ENCODE measurements at regions not wholly inside any gene's neighbourhood (a gene's known extent, or its start where the extent isn't known, plus 50 kb on each side); places are given as distances from the start of the nearest gene placed in this dataset.
"Not testable (repeated sequence)": the region's sequence is repeated elsewhere in the genome, so short reads cannot be mapped to it uniquely, and the experiment has no call there.

DNA sequence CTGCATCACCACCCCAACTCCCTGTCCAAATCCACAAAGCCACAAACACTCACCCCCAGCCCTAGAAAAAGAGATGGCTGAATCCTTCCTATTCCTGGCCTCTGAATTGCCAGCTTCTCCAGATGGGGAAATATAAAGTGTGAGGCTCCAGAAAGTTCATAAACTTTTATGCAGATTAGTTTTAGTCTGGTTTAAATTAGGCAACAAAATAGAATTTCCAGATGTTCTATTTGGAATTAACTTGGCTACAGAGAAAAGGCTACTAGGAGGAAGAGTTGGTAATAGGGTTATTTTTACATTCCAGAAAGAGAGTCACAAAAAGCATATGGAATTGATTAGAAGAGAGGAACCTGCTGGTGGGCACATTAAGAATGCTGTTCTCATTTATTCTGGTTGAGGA, 56.0 kb downstream of the EN1 start:
- in situ Hi-C loops (cut with MboI; ENCODE audit: low sequenced_read_pairs) = no loop called here

GRCh38 chr2:118786746-118787145, 60.7 kb downstream of the EN1 start:
- in situ Hi-C loops (cut with MboI; ENCODE audit: low sequenced_read_pairs) = no loop called here

DNA sequence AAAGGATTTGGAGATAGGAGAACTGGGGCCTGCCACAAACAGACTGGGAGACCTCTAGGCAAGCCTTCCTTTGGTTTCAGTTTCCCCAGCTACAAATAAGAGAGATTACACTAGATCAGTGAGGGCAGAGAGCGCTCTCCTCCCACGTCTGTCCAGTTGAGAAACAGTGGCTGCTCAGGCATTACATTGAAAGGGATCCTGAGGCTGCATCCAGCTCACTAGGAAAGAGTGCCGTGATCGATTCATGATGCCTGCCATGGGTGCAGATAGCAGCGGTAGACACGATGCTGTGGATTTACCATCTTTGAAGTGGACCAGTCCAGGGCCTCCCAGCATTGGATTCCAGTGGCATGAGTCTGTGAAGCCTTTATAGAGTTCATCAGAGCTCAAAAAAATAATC, 62.6 kb downstream of the EN1 start:
- in situ Hi-C loops (cut with MboI; ENCODE audit: low sequenced_read_pairs) = no loop called here

GRCh38 chr2:118779362-118779761, 68.1 kb downstream of the EN1 start:
- in situ Hi-C loops (cut with MboI; ENCODE audit: low sequenced_read_pairs) = no loop called here

GRCh38 chr2:118774458-118775133, 72.9 kb downstream of the EN1 start:
- in situ Hi-C loops (cut with MboI; ENCODE audit: low sequenced_read_pairs) = no loop called here

GRCh38 chr2:118773826-118774225, 73.6 kb downstream of the EN1 start:
- in situ Hi-C loops (cut with MboI; ENCODE audit: low sequenced_read_pairs) = no loop called here

- in situ Hi-C loops (cut with MboI; ENCODE audit: low sequenced_read_pairs) = no loop called here
These were observed 74.8 kb downstream of the EN1 start for GRCh38 chr2:118772487-118773200.

DNA sequence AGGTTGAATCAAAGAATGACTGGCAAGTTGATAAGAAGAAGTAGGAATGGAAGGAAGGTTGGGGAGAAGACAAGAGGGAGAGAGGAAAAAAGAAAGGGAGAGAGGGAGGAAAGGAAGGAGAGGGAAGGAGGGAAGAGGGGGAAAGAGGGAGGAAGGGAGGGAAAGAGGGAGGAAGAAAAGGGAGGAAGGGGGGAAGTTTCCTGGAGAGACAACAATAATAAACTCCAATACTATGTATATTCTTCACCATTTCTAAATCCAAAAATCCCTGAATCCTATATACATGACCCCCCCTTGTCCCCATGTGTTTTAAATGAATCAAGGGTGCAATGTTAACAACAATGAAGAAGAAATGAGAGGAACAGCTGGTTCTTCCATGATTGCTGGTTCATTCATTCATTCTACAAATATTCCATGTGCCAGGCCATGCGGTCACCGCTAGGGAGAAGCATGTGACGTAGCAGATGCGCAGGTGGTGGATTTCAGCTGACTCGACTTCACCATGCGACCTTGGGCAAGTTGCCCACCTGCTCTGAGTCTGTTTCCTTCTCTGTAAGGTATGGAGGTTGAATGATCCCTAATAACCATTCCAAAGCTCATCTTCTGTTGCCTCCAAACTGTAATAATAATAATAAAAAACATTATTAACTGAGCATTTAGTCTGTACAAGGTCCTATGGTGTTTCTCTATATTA, 77.6 kb downstream of the EN1 start:
- in situ Hi-C loops (cut with MboI; ENCODE audit: low sequenced_read_pairs) = no loop called here

DNA sequence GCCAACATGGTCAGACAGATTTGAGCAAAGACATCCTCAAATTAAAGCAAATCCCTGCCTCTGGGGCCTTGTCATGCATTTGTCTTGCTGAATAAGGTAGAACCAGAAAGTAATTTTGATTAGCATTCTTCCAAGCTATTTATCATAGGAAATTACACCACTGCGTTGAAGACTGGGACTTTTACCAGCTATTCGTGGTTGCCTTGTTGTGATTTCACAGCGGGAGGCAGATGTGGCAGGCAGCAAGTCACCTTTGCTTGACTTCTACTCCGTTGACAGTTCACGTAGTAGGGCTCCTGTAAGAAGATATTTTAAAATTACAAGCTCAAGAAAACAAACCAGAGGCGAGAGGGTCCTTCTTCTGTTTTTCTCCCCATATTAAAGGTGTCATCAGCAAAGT, 80.6 kb downstream of the EN1 start:
- in situ Hi-C loops (cut with MboI; ENCODE audit: low sequenced_read_pairs) = no loop called here

- in situ Hi-C loops (cut with MboI; ENCODE audit: low sequenced_read_pairs) = no loop called here
These were observed 82.6 kb downstream of the EN1 start for GRCh38 chr2:118764855-118765254.

DNA sequence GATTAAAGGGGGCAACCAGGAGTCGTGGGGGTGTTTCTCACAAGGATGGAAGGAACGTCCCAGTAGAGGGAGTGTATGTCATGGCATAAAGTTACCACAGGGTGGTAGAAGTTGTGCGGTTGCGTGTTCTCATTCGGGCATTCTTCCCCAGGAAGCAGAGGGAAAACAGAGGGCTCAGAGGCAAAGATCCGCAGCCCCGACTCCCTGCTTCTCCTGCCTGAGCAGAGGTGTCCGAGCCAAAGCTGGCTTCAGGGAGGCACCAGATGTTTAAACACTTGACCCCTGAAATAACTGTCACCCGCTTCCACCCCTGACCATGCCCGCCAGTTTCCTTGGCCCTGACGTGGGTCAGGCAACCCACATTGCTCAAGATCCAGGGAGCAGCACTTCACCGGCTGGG, 83.7 kb downstream of the EN1 start:
- in situ Hi-C loops (cut with MboI; ENCODE audit: low sequenced_read_pairs) = no loop called here

- in situ Hi-C loops (cut with MboI; ENCODE audit: low sequenced_read_pairs) = no loop called here
These were observed 85.2 kb downstream of the EN1 start for GRCh38 chr2:118762290-118762689.

DNA sequence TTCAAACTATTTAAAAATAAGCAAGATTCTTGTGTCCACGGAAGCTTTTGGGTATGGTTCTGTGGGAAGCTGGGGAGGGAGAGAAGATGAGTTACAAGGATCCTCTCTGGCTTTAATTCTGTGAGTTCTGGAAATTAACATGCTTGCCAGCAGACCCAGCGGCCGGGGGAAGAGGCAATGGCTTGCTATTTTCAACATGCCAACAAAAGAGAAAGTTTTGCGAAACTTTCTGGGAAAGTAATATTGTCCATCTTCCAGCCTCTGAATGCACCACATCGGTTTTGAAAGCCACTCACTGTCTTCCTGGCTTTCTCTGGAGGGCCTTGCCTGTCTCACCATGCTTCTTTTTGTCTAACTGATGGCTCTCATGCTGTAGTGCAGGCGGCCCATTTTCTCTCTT, 85.7 kb downstream of the EN1 start:
- in situ Hi-C loops (cut with MboI; ENCODE audit: low sequenced_read_pairs) = no loop called here

DNA sequence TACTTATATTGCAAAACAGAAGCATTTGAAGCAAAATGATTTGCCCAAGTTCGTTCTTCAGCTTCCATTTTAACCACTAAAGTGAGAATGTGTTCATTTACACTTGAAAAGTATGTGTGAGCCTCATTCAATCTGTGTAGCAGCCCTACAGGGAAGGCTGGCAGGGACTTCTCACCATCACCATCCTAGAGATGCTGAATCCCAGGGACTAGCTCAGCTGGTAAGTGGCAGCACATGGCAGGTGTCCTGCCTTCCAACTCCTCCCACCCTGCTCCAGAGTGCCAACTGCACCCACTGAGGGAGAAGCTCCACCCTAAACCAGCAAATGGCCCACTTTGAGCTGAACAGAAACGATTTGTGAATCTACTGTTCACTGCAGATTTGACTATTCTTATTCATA, 91.5 kb downstream of the EN1 start:
- in situ Hi-C loops (cut with MboI; ENCODE audit: low sequenced_read_pairs) = no loop called here

DNA sequence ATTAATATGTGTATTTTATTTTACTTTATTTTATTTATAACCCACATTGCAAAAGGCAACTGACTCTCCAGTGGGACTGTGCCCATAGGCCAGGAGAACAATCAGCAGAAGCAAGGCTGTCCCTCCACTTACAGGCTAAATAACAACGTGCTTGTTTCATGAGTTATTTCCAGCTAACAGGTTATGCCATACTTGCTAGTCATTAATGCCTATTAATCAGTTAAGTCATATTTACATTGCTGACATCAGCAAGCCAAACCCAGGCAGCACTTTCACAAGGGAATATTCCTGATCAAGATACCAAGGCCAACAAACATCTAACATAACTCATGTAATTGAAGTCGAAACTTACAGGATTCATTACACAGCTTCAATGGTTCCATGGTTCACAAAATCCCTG, 92.1 kb downstream of the EN1 start:
- in situ Hi-C loops (cut with MboI; ENCODE audit: low sequenced_read_pairs) = no loop called here

DNA sequence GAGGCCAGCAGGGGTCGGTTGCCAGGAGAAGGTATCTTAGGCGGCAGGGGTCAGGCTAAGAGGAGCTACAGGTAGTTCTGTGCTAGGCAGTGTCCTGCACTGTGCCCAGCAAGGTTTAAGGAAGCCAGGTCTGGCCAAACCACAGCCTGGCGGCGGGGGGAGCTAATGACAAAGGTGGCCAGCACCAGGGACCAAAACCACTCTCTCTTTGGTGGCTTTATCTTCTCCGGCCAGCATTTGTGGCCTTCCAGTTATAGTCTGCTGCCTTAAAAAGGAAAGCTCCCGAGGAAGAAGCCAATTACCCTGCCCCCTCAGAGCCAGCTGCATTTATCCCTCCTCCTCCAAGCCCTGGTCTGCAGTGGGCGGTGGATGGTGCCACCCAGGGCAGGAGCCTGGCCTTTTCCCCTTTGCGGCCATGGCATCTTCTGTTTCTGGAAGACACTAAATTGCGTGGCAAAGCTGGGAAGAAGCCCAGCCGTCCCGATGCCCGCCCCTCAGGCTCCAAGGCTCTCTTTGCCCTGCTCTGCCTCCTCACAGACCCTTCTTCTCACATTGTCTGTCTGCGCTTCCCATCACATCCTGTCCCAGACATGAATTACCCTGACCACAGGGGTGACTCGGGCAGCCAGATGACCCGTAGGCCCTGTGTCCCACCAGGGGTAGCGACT, 94.6 kb downstream of the EN1 start:
- in situ Hi-C loops (cut with MboI; ENCODE audit: low sequenced_read_pairs) = no loop called here

DNA sequence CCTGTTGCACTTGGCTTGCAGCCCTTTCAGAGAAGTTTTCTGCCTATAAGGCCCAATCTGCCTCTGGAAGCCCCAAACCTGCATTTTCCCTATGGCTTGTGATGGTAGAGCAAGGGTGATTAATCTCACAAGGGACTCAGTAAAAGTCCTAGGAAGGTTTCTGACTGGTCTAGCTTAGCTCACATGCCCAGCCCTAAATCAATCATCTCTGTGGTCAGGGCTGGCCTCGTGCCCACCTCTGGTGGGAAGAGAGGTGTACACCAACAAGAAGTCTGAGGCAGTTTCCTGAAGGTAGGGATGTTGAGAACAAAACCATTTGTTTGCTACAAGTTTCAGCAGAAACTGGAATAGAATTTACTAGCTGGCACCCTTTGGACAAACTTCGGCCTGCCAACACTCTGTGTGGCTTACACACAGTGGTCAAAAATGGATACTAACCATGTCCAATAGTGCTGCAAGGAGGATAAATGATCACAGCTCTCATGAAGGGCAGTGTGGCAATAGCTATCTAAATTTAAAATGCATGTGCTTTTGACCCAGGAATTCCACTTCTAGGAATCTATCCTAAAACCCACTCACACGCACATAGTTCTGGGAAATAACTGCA, 96.4 kb downstream of the EN1 start:
- in situ Hi-C loops (cut with MboI; ENCODE audit: low sequenced_read_pairs) = no loop called here

GRCh38 chr2:118748245-118748885, 99.1 kb downstream of the EN1 start:
- in situ Hi-C loops (cut with MboI; ENCODE audit: low sequenced_read_pairs) = no loop called here

GRCh38 chr2:118747637-118748036, 99.8 kb downstream of the EN1 start:
- in situ Hi-C loops (cut with MboI; ENCODE audit: low sequenced_read_pairs) = no loop called here

- in situ Hi-C loops (cut with MboI; ENCODE audit: low sequenced_read_pairs) = no loop called here
These were observed 100.4 kb downstream of the EN1 start for GRCh38 chr2:118747066-118747465.

- in situ Hi-C loops (cut with MboI; ENCODE audit: low sequenced_read_pairs) = not testable (repeated sequence)
These were observed 102.7 kb downstream of the EN1 start for GRCh38 chr2:118744682-118745181.

Measured in HL-60/S4 (cell line).